NT2/D1 (cell line): ENCODE measurements at regions not wholly inside any gene's neighbourhood (a gene's known extent, or its start where the extent isn't known, plus 50 kb on each side); places are given as distances from the start of the nearest gene placed in this dataset.

ENCODE experiments used
- SUZ12 ChIP-seq: IDR thresholded peaks from 2 replicates; pipeline ENCODE4 v1.6.1; 2011; ENCODE audit not compliant: insufficient read length, insufficient read depth; ENCODE audit errors: extremely low read depth
- YY1 ChIP-seq: IDR thresholded peaks from 2 replicates; pipeline ENCODE4 v1.6.1; 2011; ENCODE audit not compliant: insufficient read length, insufficient read depth

GRCh38 chr16:52649870-52650269, 102.9 kb upstream of the TOX3 start:
- TF ChIP-seq YY1 (no peak), SUZ12 (no peak)
